Transverse colon (tissue), 4 donors: ENCODE measurements at regions not wholly inside any gene's neighbourhood (a gene's known extent, or its start where the extent isn't known, plus 50 kb on each side); places are given as distances from the start of the nearest gene placed in this dataset.

Source experiments
- DNase-seq: peaks from one replicate; pipeline ENCODE4 v3.0.0-alpha.2; 2019
- H3K27ac ChIP-seq, 4 donors: fragments of 200-600 bp; sonication (generic); 2 replicates each; pipeline ENCODE4 v1.5.1; 2016 to 2018; ENCODE audit warnings: inconsistent platforms in 4 of 4
- H3K27me3 ChIP-seq: fragments of 200-600 bp; sonication (generic); 2 replicates; pipeline ENCODE4 v1.5.1; 2017; ENCODE audit warnings: inconsistent platforms
- H3K36me3 ChIP-seq, 4 donors: fragments of 200-600 bp; sonication (generic); 2 replicates each; pipeline ENCODE4 v1.5.1; 2017 to 2019; ENCODE audit warnings: inconsistent platforms in 4 of 4
- H3K4me1 ChIP-seq, 4 donors: fragments of 200-600 bp; sonication (generic); 2 replicates each; pipeline ENCODE4 v1.5.1; 2017 to 2020; ENCODE audit warnings: inconsistent platforms in 4 of 4
- H3K4me3 ChIP-seq, 4 donors: fragments of 200-600 bp; sonication (generic); 1 replicate in 1 of 4; 2 replicates in 3 of 4; pipeline versions ENCODE4 v1.5.1 to v1.6.1; 2017 to 2019; ENCODE audit warnings: inconsistent platforms in 4 of 4
- H3K9me3 ChIP-seq, 2 donors: fragments of 200-600 bp; sonication (generic); 2 replicates each; pipeline ENCODE4 v1.5.1; 2017 to 2019; ENCODE audit warnings: inconsistent platforms in 2 of 2
- CTCF ChIP-seq, 5 experiments: fragments of 200-600 bp in 3 of 5; fragments of 450-650 bp in 2 of 5; sonication (generic) in 3 of 5; IDR thresholded peaks; 1 replicate in 2 of 5; 2 replicates in 3 of 5; pipeline ENCODE4 v1.5.1; 2016 to 2017; ENCODE audit warnings: antibody characterized with exemption in 5 of 5, inconsistent platforms in 3 of 5, mild to moderate bottlenecking in 2 of 5, moderate library complexity in 1 of 5
- EP300 ChIP-seq: sonication (generic); formaldehyde crosslinking; IDR thresholded peaks from one replicate; pipeline ENCODE4 v1.6.1; 2017; ENCODE audit warnings: antibody characterized with exemption, low read depth
- POLR2A ChIP-seq: fragments of 450-650 bp; IDR thresholded peaks from one replicate; pipeline ENCODE4 v1.6.1; 2016; ENCODE audit warnings: antibody characterized with exemption, mild to moderate bottlenecking, moderate library complexity
- POLR2AphosphoS5 ChIP-seq, 3 donors: sonication (generic); formaldehyde crosslinking; IDR thresholded peaks; one replicate each; pipeline ENCODE4 v1.6.1; 2016; ENCODE audit warnings: antibody characterized with exemption in 3 of 3
- WGBS, 2 donors: methylation state at CpG; one replicate each; pipeline ENCODE4 v1.1.5; 2018; ENCODE audit warnings: low coverage in 1 of 2; 5-methylcytosine and 5-hydroxymethylcytosine counted together
- in situ Hi-C, 4 donors: fragments of 200-750 bp; cut with MboI; loops; one replicate each; pipeline versions ENCODE4 v1.15.0 to v1.15.1; 2017; ENCODE audit warnings: low sequenced_read_pairs in 3 of 4, low pct_ligation_motif_present in 1 of 4, low pct_unique_long_range_greater_than_20kb in 1 of 4
- intact Hi-C: fragments of 100-400 bp; cut with DNase I; formaldehyde crosslinking; loops from one replicate; pipeline ENCODE4 v1.15.1; 2023; ENCODE audit warnings: low total_unique reads

GRCh38 chr11:8831861-8832260 is 79.1 kb upstream of the AKIP1 start:
- Histone ChIP-seq H3K9me3 (no peaks in the 10 kb centered on the region), H3K36me3 (no peaks in the 10 kb centered on the region), H3K4me1 (peaks cover 0 to 18% (median 7%) of the 10 kb centered on the region in 4 donors), H3K27me3 (no peaks in the 10 kb centered on the region), H3K4me3 (no peak overlapping the region), H3K27ac (peak overlapping the region; percentile 70 to 82 (median 78))
- no peak for DNase-seq
- WGBS, 2 donors, result 80% methylated on average over 9 of the region's 9 CpGs; no CpG with 5 or more reads in 1 of the 2 donors
- in situ Hi-C loops (no loop called here), intact Hi-C loops (no loop called here)
- TF ChIP-seq POLR2A (no peak), POLR2AphosphoS5 (IDR thresholded peaks at IDR 0.05) (no peak), CTCF (IDR thresholded peaks at IDR 0.05) (no peak), EP300 (no peak)

- WGBS, 2 donors, result 56% methylated on average over 9 of the region's 9 CpGs; no CpG with 5 or more reads in 1 of the 2 donors
These were observed 78.3 kb upstream of the AKIP1 start for GRCh38 chr11:8832571-8833260.

GRCh38 chr11:8833568-8834315 is 77.2 kb upstream of the AKIP1 start:
- in situ Hi-C loops (no loop called here), intact Hi-C loops (no loop called here)
- Histone ChIP-seq H3K4me1 (peaks cover 0 to 28% (median 9%) of the 10 kb centered on the region in 4 donors), H3K27ac (peak overlapping the region; percentile 70 to 82 (median 78)), H3K36me3 (no peaks in the 10 kb centered on the region), H3K4me3 (no peak overlapping the region), H3K27me3 (no peaks in the 10 kb centered on the region), H3K9me3 (no peaks in the 10 kb centered on the region)
- DNase-seq, result no peak
- WGBS, 2 donors, result 57 to 72% methylated on average over 1 to 4 of the region's 4 CpGs
- TF ChIP-seq POLR2A, result no peak
- no peak for TF ChIP-seq CTCF (IDR thresholded peaks at IDR 0.05)
- no peak for TF ChIP-seq EP300
- TF ChIP-seq POLR2AphosphoS5 (IDR thresholded peaks at IDR 0.05), result no peak

More at GRCh38 chr11:8832571-8833260, 78.3 kb upstream of the AKIP1 start:
- TF ChIP-seq CTCF (IDR thresholded peaks at IDR 0.05) (no peak), POLR2AphosphoS5 (IDR thresholded peaks at IDR 0.05) (peak in 2 of 3 donors; percentile 39 to 43)
- no peaks in the 10 kb centered on the region for H3K36me3 ChIP-seq
- no peaks in the 10 kb centered on the region for H3K27me3 ChIP-seq
- no peak overlapping the region for H3K4me3 ChIP-seq
- peaks cover 0 to 18% (median 7%) of the 10 kb centered on the region in 4 donors for H3K4me1 ChIP-seq
- H3K27ac ChIP-seq, result peak overlapping the region; percentile 70 to 82 (median 78)
- in situ Hi-C loops (no loop called here), intact Hi-C loops (no loop called here)
- H3K9me3 ChIP-seq, result no peaks in the 10 kb centered on the region
- DNase-seq, result no peak

- 61 to 87% methylated on average over 5 of the region's 5 CpGs for WGBS, 2 donors
- TF ChIP-seq CTCF (IDR thresholded peaks at IDR 0.05), result no peak
- no peak for TF ChIP-seq POLR2A
- TF ChIP-seq EP300, result no peak
- no peak for TF ChIP-seq POLR2AphosphoS5 (IDR thresholded peaks at IDR 0.05)
- DNase-seq, result no peak
- Histone ChIP-seq H3K27me3 (no peaks in the 10 kb centered on the region), H3K36me3 (no peaks in the 10 kb centered on the region), H3K4me1 (peaks cover 2 to 35% (median 10%) of the 10 kb centered on the region in 4 donors), H3K27ac (peak overlapping the region; percentile 70 to 82 (median 78)), H3K9me3 (no peaks in the 10 kb centered on the region), H3K4me3 (no peak overlapping the region)
- intact Hi-C loops (no loop called here), in situ Hi-C loops (no loop called here)
These were observed 76.6 kb upstream of the AKIP1 start for GRCh38 chr11:8834379-8834778.
